ENCODE measurements at regions not wholly inside any gene's neighbourhood (a gene's known extent, or its start where the extent isn't known, plus 50 kb on each side); places are given as distances from the start of the nearest gene placed in this dataset.
"Not testable (repeated sequence)": the region's sequence is repeated elsewhere in the genome, so short reads cannot be mapped to it uniquely, and the experiment has no call there.

DNA sequence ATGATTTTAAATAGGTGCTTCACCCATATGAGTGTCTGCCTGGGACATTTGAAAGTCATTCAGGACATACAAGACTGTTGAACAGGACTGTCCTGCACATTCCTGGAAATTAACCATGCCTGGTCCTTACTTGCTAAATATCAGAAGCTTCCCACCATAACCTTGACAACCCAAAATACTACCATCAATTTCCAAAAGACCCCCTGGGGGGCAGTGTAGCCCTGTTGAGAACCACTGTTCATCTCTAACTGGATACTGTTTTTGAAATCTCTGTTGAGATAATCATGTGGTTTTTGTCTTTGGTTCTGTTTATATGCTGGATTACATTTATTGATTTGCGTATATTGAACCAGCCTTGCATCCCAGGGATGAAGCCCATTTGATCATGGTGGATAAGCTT lies 123.8 kb upstream of the ARHGEF26 start:
- H3K79me2 ChIP-seq (ENCODE audit: low read length); H3K36me3 ChIP-seq (replicated peaks; ENCODE audit: low read depth, low read length); H3K27me3 ChIP-seq (ENCODE audit: low read depth, low read length); H3K4me2 ChIP-seq (ENCODE audit: low read length); H3K9me3 ChIP-seq (ENCODE audit: insufficient read depth, low read length); H3K4me3 ChIP-seq (ENCODE audit: low read length); H3K9ac ChIP-seq (ENCODE audit: low read length); H4K20me1 ChIP-seq (ENCODE audit: insufficient read depth, low read length); H2AFZ ChIP-seq (ENCODE audit: low read depth, low read length); H3K27ac ChIP-seq (ENCODE audit: low read length); H3K4me1 ChIP-seq (ENCODE audit: low read length): not testable (repeated sequence)
- TF ChIP-seq CTCF (IDR thresholded peaks at IDR 0.05; ENCODE audit: low read depth, low read length): peak; percentile 28; the same call in 1 of the 2 replicates

DNA sequence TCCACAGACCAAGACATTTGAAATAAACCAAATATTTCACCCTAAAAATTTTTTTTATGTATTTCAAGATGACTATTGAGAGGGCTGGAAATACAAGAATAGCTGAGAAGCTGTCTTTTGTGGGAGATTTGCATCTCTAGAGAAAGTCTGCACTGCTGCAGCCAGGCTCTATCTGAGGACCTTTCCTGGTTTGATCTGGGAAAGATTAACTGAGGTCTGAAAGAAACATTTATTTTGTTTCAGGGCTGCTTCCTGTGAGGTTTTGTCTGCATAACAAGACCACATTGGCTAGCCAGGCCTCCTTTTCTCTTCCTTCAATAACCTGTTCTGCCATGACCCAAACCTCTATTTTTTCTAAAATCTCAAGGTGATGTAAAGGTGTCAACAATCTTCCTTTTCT lies 117.5 kb upstream of the ARHGEF26 start:
- TF ChIP-seq EZH2phosphoT487 (IDR thresholded peaks at IDR 0.05; ENCODE audit: low read depth) (no peak), CTCF (IDR thresholded peaks at IDR 0.05; ENCODE audit: low read depth, low read length) (no peak)
- Histone ChIP-seq H2AFZ (ENCODE audit: low read depth, low read length) (no peak overlapping the region), H3K9ac (ENCODE audit: low read length) (no peak overlapping the region), H4K20me1 (ENCODE audit: insufficient read depth, low read length) (no peaks in the 10 kb centered on the region), H3K27me3 (ENCODE audit: low read depth, low read length) (no peaks in the 10 kb centered on the region), H3K4me3 (ENCODE audit: low read length) (no peak overlapping the region), H3K4me1 (ENCODE audit: low read length) (no peaks in the 10 kb centered on the region), H3K4me2 (ENCODE audit: low read length) (no peak overlapping the region), H3K36me3 (replicated peaks; ENCODE audit: low read depth, low read length) (no peaks in the 10 kb centered on the region), H3K9me3 (ENCODE audit: insufficient read depth, low read length) (no peaks in the 10 kb centered on the region), H3K79me2 (ENCODE audit: low read length) (no peaks in the 10 kb centered on the region), H3K27ac (ENCODE audit: low read length) (no peak overlapping the region)

GRCh38 chr3:154011036-154011435 lies 110.2 kb upstream of the ARHGEF26 start:
- TF ChIP-seq EZH2phosphoT487 (IDR thresholded peaks at IDR 0.05; ENCODE audit: low read depth) (no peak), CTCF (IDR thresholded peaks at IDR 0.05; ENCODE audit: low read depth, low read length) (no peak)
- H2AFZ ChIP-seq (ENCODE audit: low read depth, low read length): no peak overlapping the region
- no peaks in the 10 kb centered on the region for H4K20me1 ChIP-seq (ENCODE audit: insufficient read depth, low read length)
- no peak overlapping the region for H3K27ac ChIP-seq (ENCODE audit: low read length)
- H3K4me3 ChIP-seq (ENCODE audit: low read length): no peak overlapping the region
- no peaks in the 10 kb centered on the region for H3K9me3 ChIP-seq (ENCODE audit: insufficient read depth, low read length)
- no peak overlapping the region for H3K4me2 ChIP-seq (ENCODE audit: low read length)
- H3K9ac ChIP-seq (ENCODE audit: low read length): no peak overlapping the region
- H3K27me3 ChIP-seq (ENCODE audit: low read depth, low read length): no peaks in the 10 kb centered on the region
- H3K79me2 ChIP-seq (ENCODE audit: low read length): no peaks in the 10 kb centered on the region
- H3K36me3 ChIP-seq (replicated peaks; ENCODE audit: low read depth, low read length): no peaks in the 10 kb centered on the region
- no peaks in the 10 kb centered on the region for H3K4me1 ChIP-seq (ENCODE audit: low read length)

GRCh38 chr3:154013736-154014135 lies 107.5 kb upstream of the ARHGEF26 start:
- Histone ChIP-seq H3K9me3 (ENCODE audit: insufficient read depth, low read length) (no peaks in the 10 kb centered on the region), H3K27ac (ENCODE audit: low read length) (no peak overlapping the region), H4K20me1 (ENCODE audit: insufficient read depth, low read length) (no peaks in the 10 kb centered on the region), H2AFZ (ENCODE audit: low read depth, low read length) (no peak overlapping the region), H3K27me3 (ENCODE audit: low read depth, low read length) (no peaks in the 10 kb centered on the region), H3K9ac (ENCODE audit: low read length) (no peak overlapping the region), H3K4me1 (ENCODE audit: low read length) (no peaks in the 10 kb centered on the region), H3K4me3 (ENCODE audit: low read length) (no peak overlapping the region), H3K36me3 (replicated peaks; ENCODE audit: low read depth, low read length) (no peaks in the 10 kb centered on the region), H3K4me2 (ENCODE audit: low read length) (no peak overlapping the region), H3K79me2 (ENCODE audit: low read length) (no peaks in the 10 kb centered on the region)
- TF ChIP-seq CTCF (IDR thresholded peaks at IDR 0.05; ENCODE audit: low read depth, low read length): no peak
- TF ChIP-seq EZH2phosphoT487 (IDR thresholded peaks at IDR 0.05; ENCODE audit: low read depth): no peak
